GM10248 (cell line): ENCODE measurements at regions not wholly inside any gene's neighbourhood (a gene's known extent, or its start where the extent isn't known, plus 50 kb on each side); places are given as distances from the start of the nearest gene placed in this dataset.

Source experiments
- CTCF ChIA-PET: fragments of 300-600 bp; sonication (Branson Sonifier 250); formaldehyde crosslinking; extraction: SDS; loops from one replicate; lab custom pipeline; 2021; ENCODE audit warnings: antibody characterized with exemption; lab: Yijun Ruan, JAX
- POLR2A ChIA-PET: fragments of 350-650 bp; sonication (Branson Sonifier 250); formaldehyde crosslinking; extraction: SDS; loops from one replicate; lab custom pipeline; 2020; ENCODE audit warnings: antibody characterized with exemption; lab: Yijun Ruan, JAX
- DNase-seq: peaks from one replicate; pipeline ENCODE4 v3.0.0; 2012; ENCODE audit errors: extremely low spot score
- TF ChIP-seq, protein P1 (sequence below): IDR thresholded peaks from 2 replicates; pipeline ENCODE4 v1.5.1; 2012; ENCODE audit warnings: mild to moderate bottlenecking, low read depth; ENCODE audit errors: extremely low read depth, missing control alignments, control extremely low read depth

DNA sequence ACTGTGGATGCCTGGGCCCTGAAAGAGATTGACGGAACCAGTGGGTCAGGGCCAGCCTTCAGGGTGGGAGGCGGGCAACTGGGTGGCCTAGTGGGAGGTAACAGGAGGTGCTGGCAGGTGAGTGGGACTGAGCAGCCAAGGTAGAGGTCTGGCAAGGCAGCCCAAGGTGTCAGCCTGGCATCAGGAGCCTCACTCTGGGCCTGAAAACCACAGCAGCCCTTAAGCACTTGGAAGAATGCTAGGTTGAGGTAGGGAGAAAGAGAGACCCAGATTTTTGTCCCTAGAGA, 315.8 kb upstream of the PRICKLE1 start:
- DNase-seq = no peak
- POLR2A ChIA-PET = no interaction called here
- CTCF ChIA-PET = no interaction called here
- TF ChIP-seq, protein P1, sequence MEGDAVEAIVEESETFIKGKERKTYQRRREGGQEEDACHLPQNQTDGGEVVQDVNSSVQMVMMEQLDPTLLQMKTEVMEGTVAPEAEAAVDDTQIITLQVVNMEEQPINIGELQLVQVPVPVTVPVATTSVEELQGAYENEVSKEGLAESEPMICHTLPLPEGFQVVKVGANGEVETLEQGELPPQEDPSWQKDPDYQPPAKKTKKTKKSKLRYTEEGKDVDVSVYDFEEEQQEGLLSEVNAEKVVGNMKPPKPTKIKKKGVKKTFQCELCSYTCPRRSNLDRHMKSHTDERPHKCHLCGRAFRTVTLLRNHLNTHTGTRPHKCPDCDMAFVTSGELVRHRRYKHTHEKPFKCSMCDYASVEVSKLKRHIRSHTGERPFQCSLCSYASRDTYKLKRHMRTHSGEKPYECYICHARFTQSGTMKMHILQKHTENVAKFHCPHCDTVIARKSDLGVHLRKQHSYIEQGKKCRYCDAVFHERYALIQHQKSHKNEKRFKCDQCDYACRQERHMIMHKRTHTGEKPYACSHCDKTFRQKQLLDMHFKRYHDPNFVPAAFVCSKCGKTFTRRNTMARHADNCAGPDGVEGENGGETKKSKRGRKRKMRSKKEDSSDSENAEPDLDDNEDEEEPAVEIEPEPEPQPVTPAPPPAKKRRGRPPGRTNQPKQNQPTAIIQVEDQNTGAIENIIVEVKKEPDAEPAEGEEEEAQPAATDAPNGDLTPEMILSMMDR = no peak

DNA sequence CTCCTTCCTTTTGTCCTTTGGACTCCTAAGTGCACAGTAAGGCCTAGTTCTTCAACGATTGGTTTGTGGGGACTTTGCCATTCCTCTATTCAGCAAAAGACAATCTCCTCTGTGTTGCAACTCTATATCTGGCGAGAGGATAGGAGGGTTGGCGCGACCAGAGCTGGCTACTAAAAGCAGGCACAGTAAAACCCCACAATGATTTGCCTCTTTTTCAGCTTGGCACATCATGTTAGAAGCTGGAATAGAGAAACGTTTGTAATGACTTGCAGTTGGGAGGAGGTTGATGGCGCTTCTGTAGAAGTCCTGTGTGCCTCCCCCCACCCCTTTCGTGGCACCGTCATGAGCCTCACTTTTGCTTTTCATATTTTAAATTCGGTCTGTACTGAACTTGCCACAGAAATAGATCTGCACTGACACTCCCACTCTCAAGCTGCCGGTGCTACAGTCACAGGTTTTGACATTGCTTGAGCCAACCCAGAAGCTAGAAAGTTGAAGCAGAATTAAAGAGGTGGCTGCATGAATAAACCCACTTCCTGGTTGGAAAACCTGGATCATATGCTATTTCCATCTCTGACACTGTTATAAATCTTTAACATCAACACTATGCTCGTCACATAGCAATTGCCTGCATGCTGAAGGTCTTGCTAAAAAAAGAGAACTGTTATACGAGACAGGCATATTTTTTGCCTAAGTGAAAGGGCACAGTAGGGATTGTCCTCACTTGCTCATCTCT, 315.3 kb upstream of the PRICKLE1 start:
- no peak for DNase-seq
- TF ChIP-seq, protein P1 = no peak
- POLR2A ChIA-PET = no interaction called here
- CTCF ChIA-PET = no interaction called here

DNA sequence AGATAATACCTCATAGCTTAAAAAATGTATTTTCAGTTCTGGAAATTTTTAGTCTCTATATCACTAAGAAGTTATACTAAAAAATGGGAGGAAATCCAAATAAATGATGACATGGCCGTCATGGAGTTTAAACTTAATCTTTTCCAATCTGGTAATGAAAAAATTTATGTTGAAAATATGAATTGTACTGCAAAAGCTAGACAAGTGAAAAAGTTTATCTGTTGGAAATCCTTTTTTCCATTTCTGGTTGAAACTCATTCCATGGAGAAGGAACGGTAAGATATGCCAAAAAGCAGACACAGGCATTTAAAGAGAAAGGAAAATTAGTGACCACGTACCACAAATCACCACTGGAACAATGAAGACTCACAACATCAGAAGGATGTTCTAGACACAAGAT, 314.2 kb upstream of the PRICKLE1 start:
- POLR2A ChIA-PET = no interaction called here
- TF ChIP-seq, protein P1 = no peak
- CTCF ChIA-PET = no interaction called here
- DNase-seq = no peak

DNA sequence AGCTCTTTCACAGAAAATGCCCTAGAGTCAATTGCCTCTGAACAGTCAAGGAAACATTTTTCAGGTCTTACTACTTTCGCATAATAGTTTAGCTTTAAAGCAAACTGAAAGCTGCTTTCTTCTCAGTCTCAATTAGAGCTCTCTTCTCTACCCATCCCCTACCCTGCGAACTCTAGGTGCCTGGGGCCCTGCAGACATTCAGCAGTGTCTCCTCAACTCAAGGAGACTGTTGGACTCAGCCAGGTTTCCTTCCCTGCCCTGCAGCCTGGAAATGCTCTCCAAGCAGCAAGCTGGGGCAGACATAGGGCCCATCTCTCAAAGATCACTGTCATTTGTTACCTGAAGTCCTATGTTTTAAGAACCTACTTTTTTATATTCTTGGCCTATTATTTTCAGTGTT, 312.5 kb upstream of the PRICKLE1 start:
- ChIA-PET CTCF (interaction anchor here (1.3 kb wide), 2 partner anchors 10 to 22 kb away, joined by 3 to 4 read pairs; no protein-coding TSS in a partner anchor), POLR2A (no interaction called here)
- TF ChIP-seq, protein P1 = no peak
- no peak for DNase-seq

DNA sequence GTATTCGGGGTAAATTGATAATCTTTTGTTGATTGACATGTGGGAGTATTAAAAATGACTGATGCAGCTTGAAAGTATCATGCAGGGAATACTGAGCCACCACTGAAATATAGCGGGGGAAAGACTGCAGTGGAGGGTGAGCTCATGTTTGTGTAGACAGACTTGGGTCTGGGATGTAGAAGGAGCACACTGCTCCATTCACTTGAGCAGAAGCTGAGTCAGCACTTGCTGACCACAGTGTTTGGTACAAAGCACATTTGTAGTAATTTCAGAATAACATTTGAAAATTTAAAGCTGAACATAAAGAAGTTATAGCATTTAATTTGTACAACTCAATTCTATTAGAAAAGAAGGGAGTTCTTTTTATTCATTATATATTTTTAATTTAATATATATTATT, 304.3 kb upstream of the PRICKLE1 start:
- TF ChIP-seq, protein P1 = no peak
- no peak for DNase-seq
- ChIA-PET CTCF (interaction anchor here (1.2 kb wide), 1 partner anchor 15 kb away, joined by 3 read pairs; no protein-coding TSS in a partner anchor), POLR2A (no interaction called here)

DNA sequence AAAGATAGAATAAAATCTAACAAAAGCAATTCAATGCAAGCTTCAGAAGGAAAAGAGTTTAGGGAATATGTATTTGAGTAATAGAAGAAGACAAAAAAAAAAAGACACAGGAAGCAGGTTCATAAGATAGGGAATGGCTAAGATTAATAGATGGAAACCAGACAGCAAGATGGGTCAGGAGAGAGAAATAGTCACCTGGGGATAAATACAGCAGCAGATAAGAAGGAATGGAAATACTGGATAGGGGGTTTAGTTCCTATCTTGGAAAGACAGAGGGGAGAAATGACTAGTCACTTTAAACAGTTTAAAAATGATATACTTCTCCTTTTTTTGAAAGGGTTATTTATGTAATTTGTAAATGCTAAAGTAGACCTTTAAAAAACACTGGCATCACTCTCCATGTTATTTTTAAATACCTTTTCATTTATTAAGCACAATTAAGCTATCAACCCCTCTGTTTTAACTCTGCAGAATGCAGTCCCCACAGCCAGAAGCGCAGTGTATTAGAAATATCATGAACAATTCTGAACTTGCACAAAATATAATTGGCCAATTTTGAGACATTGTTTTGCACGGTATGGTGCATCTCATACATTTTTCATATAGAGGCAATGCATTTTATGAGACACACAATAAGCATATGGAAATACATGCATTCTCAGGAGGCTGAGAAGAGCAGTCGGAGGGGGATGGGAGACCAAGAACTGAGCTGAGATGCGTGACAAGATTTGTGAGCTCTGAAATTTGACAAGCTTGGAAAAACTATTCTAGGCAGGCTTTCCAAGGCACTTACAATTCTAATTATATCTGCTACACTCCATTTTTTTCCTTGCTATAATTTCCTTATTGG, 303.4 kb upstream of the PRICKLE1 start:
- TF ChIP-seq, protein P1 = no peak
- DNase-seq = no peak
- ChIA-PET CTCF (interaction anchor here (1.2 to 1.8 kb wide), 2 partner anchors 9 to 16 kb away, joined by 3 to 4 read pairs; no protein-coding TSS in a partner anchor), POLR2A (no interaction called here)
